ENCODE measurements at regions not wholly inside any gene's neighbourhood (a gene's known extent, or its start where the extent isn't known, plus 50 kb on each side); places are given as distances from the start of the nearest gene placed in this dataset.
A peak's percentile ranks its signal among the peaks of the same experiment; 100 is the strongest.
"Not testable (repeated sequence)": the region's sequence is repeated elsewhere in the genome, so short reads cannot be mapped to it uniquely, and the experiment has no call there.

- Histone ChIP-seq H3K27ac (no peak overlapping the region), H3K4me3 (no peak overlapping the region), H4K20me1 (no peaks in the 10 kb centered on the region), H3K27me3 (no peaks in the 10 kb centered on the region), H3K9ac (no peak overlapping the region), H3K9me3 (peaks cover 22% of the 10 kb centered on the region), H3K4me2 (no peak overlapping the region), H3K4me1 (no peaks in the 10 kb centered on the region), H3K36me3 (no peaks in the 10 kb centered on the region)
- no peak for TF ChIP-seq Cebpa-rat (IDR thresholded peaks at IDR 0.05)
These were observed 611.1 kb downstream of the UQCRFS1 start for GRCh38 chr19:28601723-28602440.

GRCh38 chr19:28598861-28599260, 614.1 kb downstream of the UQCRFS1 start:
- Histone ChIP-seq H4K20me1 (no peaks in the 10 kb centered on the region), H3K36me3 (no peaks in the 10 kb centered on the region), H3K9ac (no peak overlapping the region), H3K27me3 (no peaks in the 10 kb centered on the region), H3K4me2 (no peak overlapping the region), H3K4me3 (no peak overlapping the region), H3K4me1 (no peaks in the 10 kb centered on the region), H3K9me3 (no peaks in the 10 kb centered on the region), H3K27ac (no peak overlapping the region)
- TF ChIP-seq Cebpa-rat (IDR thresholded peaks at IDR 0.05): no peak

GRCh38 chr19:28596561-28597071, 616.3 kb downstream of the UQCRFS1 start:
- H3K4me2 ChIP-seq: no peak overlapping the region
- no peak overlapping the region for H3K27ac ChIP-seq
- H3K27me3 ChIP-seq: no peaks in the 10 kb centered on the region
- no peaks in the 10 kb centered on the region for H4K20me1 ChIP-seq
- H3K4me1 ChIP-seq: peaks cover 2% of the 10 kb centered on the region; the same call in 1 of the 2 replicates
- TF ChIP-seq Cebpa-rat (IDR thresholded peaks at IDR 0.05): no peak
- H3K4me3 ChIP-seq: no peak overlapping the region
- no peaks in the 10 kb centered on the region for H3K36me3 ChIP-seq
- H3K9ac ChIP-seq: no peak overlapping the region
- H3K9me3 ChIP-seq: no peaks in the 10 kb centered on the region

- peaks cover 9% of the 10 kb centered on the region for H3K4me1 ChIP-seq
- no peaks in the 10 kb centered on the region for H3K36me3 ChIP-seq
- no peak overlapping the region for H3K27ac ChIP-seq
- no peaks in the 10 kb centered on the region for H3K27me3 ChIP-seq
- H3K9me3 ChIP-seq: no peaks in the 10 kb centered on the region
- H3K9ac ChIP-seq: no peak overlapping the region
- no peak overlapping the region for H3K4me3 ChIP-seq
- H3K4me2 ChIP-seq: no peak overlapping the region
- no peaks in the 10 kb centered on the region for H4K20me1 ChIP-seq
- TF ChIP-seq Cebpa-rat (IDR thresholded peaks at IDR 0.05): no peak
These were observed 617.0 kb downstream of the UQCRFS1 start for GRCh38 chr19:28595722-28596480.

GRCh38 chr19:28594737-28595136, 618.2 kb downstream of the UQCRFS1 start:
- no peaks in the 10 kb centered on the region for H4K20me1 ChIP-seq
- no peak overlapping the region for H3K27ac ChIP-seq
- H3K4me2 ChIP-seq: no peak overlapping the region
- no peaks in the 10 kb centered on the region for H3K9me3 ChIP-seq
- no peak for TF ChIP-seq Cebpa-rat (IDR thresholded peaks at IDR 0.05)
- H3K27me3 ChIP-seq: no peaks in the 10 kb centered on the region
- no peaks in the 10 kb centered on the region for H3K36me3 ChIP-seq
- no peak overlapping the region for H3K4me3 ChIP-seq
- no peak overlapping the region for H3K9ac ChIP-seq
- H3K4me1 ChIP-seq: peaks cover 20% of the 10 kb centered on the region

DNA sequence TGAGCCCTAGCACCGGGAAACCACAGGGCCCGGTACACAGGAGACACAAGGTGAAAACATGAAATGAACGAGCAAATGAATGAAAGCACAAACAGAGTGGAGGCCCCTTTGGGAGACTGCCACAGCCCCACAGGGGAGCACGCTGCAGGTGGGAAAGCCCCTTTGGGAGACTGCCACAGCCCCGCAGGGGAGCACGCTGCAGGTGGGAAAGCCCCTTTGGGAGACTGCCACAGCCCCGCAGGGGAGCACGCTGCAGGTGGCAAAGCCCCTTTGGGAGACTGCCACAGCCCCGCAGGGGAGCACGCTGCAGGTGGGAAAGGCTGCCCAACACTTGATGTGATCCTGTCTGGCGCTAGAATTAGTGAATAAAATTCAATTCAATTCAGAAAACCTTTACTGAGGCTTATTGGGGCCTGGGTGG, 623.0 kb downstream of the UQCRFS1 start:
- peaks cover 42% of the 10 kb centered on the region for H3K4me1 ChIP-seq
- not testable (repeated sequence) for H3K9me3 ChIP-seq, H3K36me3 ChIP-seq, H3K27me3 ChIP-seq, H3K9ac ChIP-seq, H4K20me1 ChIP-seq, H3K4me3 ChIP-seq
- H3K27ac ChIP-seq: peak overlapping the region; percentile 1; the same call in 1 of the 2 replicates
- peak overlapping the region; percentile 69 for H3K4me2 ChIP-seq

GRCh38 chr19:28586474-28586873, 626.5 kb downstream of the UQCRFS1 start:
- H3K4me1 ChIP-seq: peaks cover 39% of the 10 kb centered on the region
- no peaks in the 10 kb centered on the region; the same call in 1 of the 2 replicates for H3K27me3 ChIP-seq
- H3K9me3 ChIP-seq: no peaks in the 10 kb centered on the region
- no peak overlapping the region for H3K4me3 ChIP-seq
- H4K20me1 ChIP-seq: no peaks in the 10 kb centered on the region
- H3K36me3 ChIP-seq: no peaks in the 10 kb centered on the region
- H3K4me2 ChIP-seq: peak overlapping the region; percentile 13; the same call in 1 of the 2 replicates
- TF ChIP-seq Cebpa-rat (IDR thresholded peaks at IDR 0.05): no peak
- no peak overlapping the region for H3K27ac ChIP-seq
- H3K9ac ChIP-seq: no peak overlapping the region

GRCh38 chr19:28585796-28586195, 627.2 kb downstream of the UQCRFS1 start:
- no peak overlapping the region for H3K9ac ChIP-seq
- no peak overlapping the region for H3K4me2 ChIP-seq
- no peaks in the 10 kb centered on the region; the same call in 1 of the 2 replicates for H3K27me3 ChIP-seq
- H3K36me3 ChIP-seq: no peaks in the 10 kb centered on the region
- no peak for TF ChIP-seq Cebpa-rat (IDR thresholded peaks at IDR 0.05)
- H4K20me1 ChIP-seq: no peaks in the 10 kb centered on the region
- H3K4me3 ChIP-seq: no peak overlapping the region
- H3K27ac ChIP-seq: no peak overlapping the region
- H3K4me1 ChIP-seq: peaks cover 33% of the 10 kb centered on the region
- no peaks in the 10 kb centered on the region for H3K9me3 ChIP-seq

DNA sequence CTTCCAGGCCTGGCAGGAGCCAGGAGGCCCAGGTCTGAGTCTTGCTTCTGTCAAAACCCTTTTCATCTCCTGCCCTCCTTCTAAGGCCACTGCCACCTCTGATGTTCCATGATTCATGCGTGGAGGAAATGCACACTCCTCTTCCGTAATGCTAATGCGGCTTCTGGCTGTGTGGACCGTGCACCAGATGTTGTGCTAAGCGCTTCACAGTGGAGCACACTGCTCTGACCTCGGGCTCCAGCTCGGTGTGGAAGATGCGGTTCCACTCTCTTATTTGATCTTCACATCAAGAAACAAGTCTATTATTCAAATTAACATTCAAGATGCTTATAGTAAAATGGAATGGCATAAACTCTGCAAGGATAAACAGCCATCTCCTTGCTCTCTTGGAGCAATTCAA, 629.2 kb downstream of the UQCRFS1 start:
- Histone ChIP-seq H3K27me3 (no peaks in the 10 kb centered on the region; the same call in 1 of the 2 replicates), H3K4me1 (peaks cover 13% of the 10 kb centered on the region), H3K36me3 (no peaks in the 10 kb centered on the region), H3K9me3 (no peaks in the 10 kb centered on the region), H3K4me3 (no peak overlapping the region), H4K20me1 (no peaks in the 10 kb centered on the region), H3K4me2 (no peak overlapping the region), H3K9ac (no peak overlapping the region), H3K27ac (no peak overlapping the region)
- no peak for TF ChIP-seq Cebpa-rat (IDR thresholded peaks at IDR 0.05)

DNA sequence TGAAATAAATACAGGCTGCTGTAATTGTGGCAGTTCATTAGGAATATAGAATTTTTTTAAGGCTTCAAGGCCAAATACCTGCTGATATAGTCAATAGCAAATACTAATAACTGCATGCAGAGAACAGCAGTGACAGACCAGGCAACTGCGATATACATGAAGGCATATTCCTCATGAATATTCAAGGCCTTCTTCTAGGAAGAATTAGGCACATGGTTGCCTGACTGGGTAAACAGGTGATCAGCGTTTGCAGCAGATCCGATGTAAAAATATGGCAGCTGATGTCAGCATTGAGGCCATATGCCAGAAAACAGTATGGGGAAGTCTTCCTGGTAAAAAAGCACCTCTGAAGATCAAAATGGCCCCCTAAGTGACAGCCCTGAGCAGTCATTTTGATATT, 629.7 kb downstream of the UQCRFS1 start:
- H3K9me3 ChIP-seq: no peaks in the 10 kb centered on the region
- no peaks in the 10 kb centered on the region; the same call in 1 of the 2 replicates for H3K27me3 ChIP-seq
- TF ChIP-seq Cebpa-rat (IDR thresholded peaks at IDR 0.05): no peak
- H3K4me3 ChIP-seq: no peak overlapping the region
- no peak overlapping the region for H3K27ac ChIP-seq
- H4K20me1 ChIP-seq: no peaks in the 10 kb centered on the region
- no peaks in the 10 kb centered on the region for H3K36me3 ChIP-seq
- H3K4me2 ChIP-seq: no peak overlapping the region
- H3K4me1 ChIP-seq: peaks cover 13% of the 10 kb centered on the region
- H3K9ac ChIP-seq: no peak overlapping the region
